Prostate gland (tissue), 2 donors: ENCODE measurements at regions not wholly inside any gene's neighbourhood (a gene's known extent, or its start where the extent isn't known, plus 50 kb on each side); places are given as distances from the start of the nearest gene placed in this dataset.

Experiments
- CTCF ChIP-seq, 4 experiments: fragments of 200-600 bp in 2 of 4; fragments of 450-650 bp in 2 of 4; sonication (generic) in 2 of 4; IDR thresholded peaks; 1 replicate in 3 of 4; 2 replicates in 1 of 4; pipeline ENCODE4 v1.5.1; 2016 to 2019; ENCODE audit warnings: antibody characterized with exemption in 4 of 4, mild to moderate bottlenecking in 2 of 4, moderate library complexity in 2 of 4
- POLR2A ChIP-seq: fragments of 450-650 bp; IDR thresholded peaks from one replicate; pipeline ENCODE4 v1.6.1; 2016; ENCODE audit warnings: antibody characterized with exemption, mild to moderate bottlenecking
- POLR2AphosphoS5 ChIP-seq: sonication (generic); formaldehyde crosslinking; IDR thresholded peaks from one replicate; pipeline ENCODE4 v1.6.1; 2017; ENCODE audit warnings: antibody characterized with exemption

GRCh38 chr2:80943487-80943886 lies 638.9 kb upstream of the LRRTM1 start:
- no peak for TF ChIP-seq CTCF (IDR thresholded peaks at IDR 0.05)
- no peak for TF ChIP-seq POLR2A
- no peak for TF ChIP-seq POLR2AphosphoS5
